MM.1S (cell line): ENCODE measurements at regions not wholly inside any gene's neighbourhood (a gene's known extent, or its start where the extent isn't known, plus 50 kb on each side); places are given as distances from the start of the nearest gene placed in this dataset.

Source experiments
- DNase-seq: peaks from one replicate; pipeline ENCODE4 v3.0.0-alpha.2; 2015
- H2AFZ ChIP-seq: fragments of 300-600 bp; sonication (generic); 2 replicates; pipeline ENCODE4 v1.6.0; 2016; ENCODE audit warnings: antibody characterized with exemption, low read length
- H3F3A ChIP-seq: fragments of 300-600 bp; sonication (generic); 2 replicates; pipeline ENCODE4 v1.6.1; 2016; ENCODE audit warnings: mild to moderate bottlenecking, antibody characterized with exemption, low read length, moderate library complexity, mixed read lengths; ENCODE audit not compliant: insufficient read depth
- H3K27ac ChIP-seq: fragments of 300-600 bp; sonication (generic); 2 replicates; pipeline ENCODE4 v1.5.1; 2016; ENCODE audit warnings: mild to moderate bottlenecking, low read length
- H3K27me3 ChIP-seq: fragments of 300-600 bp; sonication (generic); replicated peaks from 2 replicates; pipeline ENCODE4 v1.6.0; 2016; ENCODE audit warnings: low read length; ENCODE audit not compliant: insufficient read depth
- H3K36me3 ChIP-seq: fragments of 300-600 bp; sonication (generic); replicated peaks from 2 replicates; pipeline ENCODE4 v1.6.1; 2016; ENCODE audit warnings: mild to moderate bottlenecking, low read length, mixed read lengths; ENCODE audit not compliant: insufficient read depth
- H3K4me1 ChIP-seq: fragments of 300-600 bp; sonication (generic); 2 replicates; pipeline ENCODE4 v1.6.1; 2016; ENCODE audit warnings: low read length, mixed read lengths
- H3K4me2 ChIP-seq: fragments of 300-600 bp; sonication (generic); 2 replicates; pipeline ENCODE4 v1.6.0; 2016; ENCODE audit warnings: low read depth, low read length
- H3K4me3 ChIP-seq: fragments of 300-600 bp; sonication (generic); 2 replicates; pipeline ENCODE4 v1.5.1; 2016; ENCODE audit warnings: low read length, mixed read lengths
- H3K79me2 ChIP-seq: fragments of 300-600 bp; sonication (generic); 2 replicates; pipeline ENCODE4 v1.6.1; 2016; ENCODE audit warnings: mixed run types, low read length, mixed read lengths
- H3K9ac ChIP-seq: fragments of 300-600 bp; sonication (generic); 2 replicates; pipeline ENCODE4 v1.6.1; 2016; ENCODE audit warnings: low read length, mixed read lengths
- H3K9me2 ChIP-seq: fragments of 300-600 bp; sonication (generic); replicated peaks from 2 replicates; pipeline ENCODE4 v1.6.1; 2016; ENCODE audit warnings: mild to moderate bottlenecking, low read length, mixed read lengths; ENCODE audit not compliant: insufficient read depth
- H3K9me3 ChIP-seq: fragments of 300-600 bp; sonication (generic); replicated peaks from 2 replicates; pipeline ENCODE4 v1.6.1; 2016; ENCODE audit warnings: mild to moderate bottlenecking, low read length, mixed read lengths; ENCODE audit not compliant: insufficient read depth
- H4K20me1 ChIP-seq: fragments of 300-600 bp; sonication (generic); 2 replicates; pipeline ENCODE4 v1.6.1; 2016; ENCODE audit warnings: mild to moderate bottlenecking, low read length, moderate library complexity, mixed read lengths; ENCODE audit not compliant: insufficient read depth
- CTCF ChIP-seq: fragments of 300-600 bp; sonication (generic); IDR thresholded peaks from 2 replicates; pipeline ENCODE4 v1.5.1; 2016; ENCODE audit warnings: antibody characterized with exemption, low read length, mixed read lengths
- EZH2 ChIP-seq: fragments of 300-600 bp; sonication (generic); optimal IDR thresholded peaks from 2 replicates; pipeline ENCODE3; 2017; ENCODE audit warnings: low read depth, mild to moderate bottlenecking, antibody characterized with exemption, low read length, mixed read lengths
- EZH2phosphoT487 ChIP-seq: fragments of 300-600 bp; sonication (generic); IDR thresholded peaks from 2 replicates; pipeline ENCODE4 v1.6.1; 2018; ENCODE audit warnings: antibody characterized with exemption, low read length

GRCh38 chr4:31220921-31221320, 500.8 kb downstream of the PCDH7 start:
- Histone ChIP-seq H3K27me3 (no peaks in the 10 kb centered on the region), H3K27ac (no peak overlapping the region), H3K4me1 (no peaks in the 10 kb centered on the region), H3K9ac (no peak overlapping the region), H3F3A (no peaks in the 10 kb centered on the region), H3K9me3 (no peaks in the 10 kb centered on the region), H3K36me3 (no peaks in the 10 kb centered on the region), H3K79me2 (no peaks in the 10 kb centered on the region), H4K20me1 (no peaks in the 10 kb centered on the region), H3K9me2 (no peaks in the 10 kb centered on the region), H3K4me3 (no peak overlapping the region), H2AFZ (no peak overlapping the region), H3K4me2 (no peak overlapping the region)
- no peak for TF ChIP-seq CTCF
- TF ChIP-seq EZH2 = no peak
- no peak for TF ChIP-seq EZH2phosphoT487
- no peak for DNase-seq

DNA sequence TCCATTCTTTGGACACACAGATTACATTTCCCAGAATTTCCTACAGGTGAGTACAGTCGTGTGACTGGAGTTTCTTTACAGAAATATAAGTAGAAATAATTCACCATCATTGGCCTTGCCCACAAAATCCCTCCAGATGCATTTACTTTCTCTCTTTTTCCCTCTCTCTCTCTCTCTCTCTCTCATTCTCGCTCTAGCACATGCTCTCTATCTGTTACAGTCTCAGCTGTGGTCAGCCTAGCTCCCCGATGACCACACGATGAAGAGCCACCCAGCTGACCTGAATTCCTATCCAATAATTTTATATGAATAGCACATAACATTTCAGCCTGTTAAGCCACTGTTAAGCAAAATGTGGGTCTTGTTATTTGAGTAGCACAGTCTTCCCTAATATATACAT, 507.9 kb downstream of the PCDH7 start:
- H3K9me2 ChIP-seq = no peaks in the 10 kb centered on the region
- no peak overlapping the region for H2AFZ ChIP-seq
- H3K9me3 ChIP-seq = no peaks in the 10 kb centered on the region
- H3K27ac ChIP-seq = no peak overlapping the region
- no peak overlapping the region for H3K4me3 ChIP-seq
- no peaks in the 10 kb centered on the region for H3K79me2 ChIP-seq
- H4K20me1 ChIP-seq = no peaks in the 10 kb centered on the region
- no peak overlapping the region for H3K9ac ChIP-seq
- no peak for TF ChIP-seq CTCF
- TF ChIP-seq EZH2 = no peak
- TF ChIP-seq EZH2phosphoT487 = no peak
- no peaks in the 10 kb centered on the region for H3K4me1 ChIP-seq
- no peak overlapping the region for H3K4me2 ChIP-seq
- H3F3A ChIP-seq = no peaks in the 10 kb centered on the region
- no peak for DNase-seq
- no peaks in the 10 kb centered on the region for H3K27me3 ChIP-seq
- H3K36me3 ChIP-seq = no peaks in the 10 kb centered on the region

DNA sequence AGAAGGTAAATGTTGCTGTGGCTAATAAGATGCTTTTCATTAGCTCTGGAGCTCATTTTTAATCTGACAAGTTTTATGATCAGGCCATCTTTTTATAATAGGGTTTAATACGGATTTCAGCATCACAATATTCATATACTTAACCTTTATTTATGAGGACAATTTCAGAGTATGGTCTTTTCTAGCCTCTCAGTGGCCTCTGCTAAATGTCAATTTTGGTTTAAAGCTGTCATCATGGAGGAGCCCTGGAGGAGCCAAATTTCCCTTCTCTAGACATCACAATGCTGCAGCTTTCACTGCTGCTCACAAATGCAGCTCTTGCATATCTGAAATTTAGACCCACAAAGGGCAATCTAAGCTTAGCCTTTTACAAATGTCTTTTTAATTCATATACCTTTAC, 510.4 kb downstream of the PCDH7 start:
- Histone ChIP-seq H3K27me3 (no peaks in the 10 kb centered on the region), H3K9me2 (no peaks in the 10 kb centered on the region)

More for the DNA sequence above, 510.4 kb downstream of the PCDH7 start:
- H3K4me3 ChIP-seq = no peak overlapping the region
- H3K79me2 ChIP-seq = no peaks in the 10 kb centered on the region
- H3K27ac ChIP-seq = no peak overlapping the region
- no peaks in the 10 kb centered on the region for H3F3A ChIP-seq
- H2AFZ ChIP-seq = no peak overlapping the region
- H3K9me3 ChIP-seq = no peaks in the 10 kb centered on the region
- no peak overlapping the region for H3K9ac ChIP-seq
- no peaks in the 10 kb centered on the region for H4K20me1 ChIP-seq
- no peaks in the 10 kb centered on the region for H3K36me3 ChIP-seq
- H3K4me1 ChIP-seq = no peaks in the 10 kb centered on the region
- TF ChIP-seq EZH2 = no peak
- TF ChIP-seq EZH2phosphoT487 = no peak
- TF ChIP-seq CTCF = no peak
- H3K4me2 ChIP-seq = no peak overlapping the region
- DNase-seq = no peak
